ENCODE measurements at regions not wholly inside any gene's neighbourhood (a gene's known extent, or its start where the extent isn't known, plus 50 kb on each side); places are given as distances from the start of the nearest gene placed in this dataset.

DNA sequence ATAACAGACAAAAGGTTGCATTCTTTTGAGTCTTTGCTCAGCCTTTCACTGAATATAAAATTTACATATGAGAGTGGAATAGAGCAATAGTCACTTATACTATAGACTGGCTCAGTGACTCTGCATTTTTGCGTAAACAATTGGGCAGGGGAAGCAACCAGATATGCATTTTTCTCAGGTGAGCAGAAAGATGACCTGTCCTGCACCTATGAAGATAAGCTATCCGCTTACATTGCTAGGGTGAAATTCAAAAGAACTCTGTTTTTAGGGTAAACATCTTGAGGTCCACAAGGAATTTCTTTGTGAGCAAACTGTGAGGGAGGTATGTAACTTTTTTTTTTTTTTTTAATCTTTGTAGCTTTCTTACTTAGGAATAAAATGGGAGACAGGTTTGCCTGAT is 602.4 kb upstream of the PRKX start:
- TF ChIP-seq, protein P1, sequence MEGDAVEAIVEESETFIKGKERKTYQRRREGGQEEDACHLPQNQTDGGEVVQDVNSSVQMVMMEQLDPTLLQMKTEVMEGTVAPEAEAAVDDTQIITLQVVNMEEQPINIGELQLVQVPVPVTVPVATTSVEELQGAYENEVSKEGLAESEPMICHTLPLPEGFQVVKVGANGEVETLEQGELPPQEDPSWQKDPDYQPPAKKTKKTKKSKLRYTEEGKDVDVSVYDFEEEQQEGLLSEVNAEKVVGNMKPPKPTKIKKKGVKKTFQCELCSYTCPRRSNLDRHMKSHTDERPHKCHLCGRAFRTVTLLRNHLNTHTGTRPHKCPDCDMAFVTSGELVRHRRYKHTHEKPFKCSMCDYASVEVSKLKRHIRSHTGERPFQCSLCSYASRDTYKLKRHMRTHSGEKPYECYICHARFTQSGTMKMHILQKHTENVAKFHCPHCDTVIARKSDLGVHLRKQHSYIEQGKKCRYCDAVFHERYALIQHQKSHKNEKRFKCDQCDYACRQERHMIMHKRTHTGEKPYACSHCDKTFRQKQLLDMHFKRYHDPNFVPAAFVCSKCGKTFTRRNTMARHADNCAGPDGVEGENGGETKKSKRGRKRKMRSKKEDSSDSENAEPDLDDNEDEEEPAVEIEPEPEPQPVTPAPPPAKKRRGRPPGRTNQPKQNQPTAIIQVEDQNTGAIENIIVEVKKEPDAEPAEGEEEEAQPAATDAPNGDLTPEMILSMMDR (conservative IDR thresholded peaks at IDR 0.05; ENCODE audit: low read length), result no peak
- no peak for TF ChIP-seq EZH2phosphoT487 (IDR thresholded peaks at IDR 0.05; ENCODE audit: borderline replicate concordance)

Measured in Loucy (cell line).